AG10803 (cell line): ENCODE measurements at regions not wholly inside any gene's neighbourhood (a gene's known extent, or its start where the extent isn't known, plus 50 kb on each side); places are given as distances from the start of the nearest gene placed in this dataset.

Experiments
- DNase-seq: peaks from one replicate; pipeline ENCODE4 v3.0.0; 2010; ENCODE audit warnings: low read depth
- H3K4me3 ChIP-seq: 2 replicates; pipeline ENCODE4 v1.5.1; 2011; ENCODE audit warnings: mild to moderate bottlenecking, low read length, control low read depth
- TF ChIP-seq, protein P1 (sequence below): conservative IDR thresholded peaks from 2 replicates; pipeline ENCODE4 v1.5.1; 2011; ENCODE audit warnings: mild to moderate bottlenecking, low read length, control low read depth, inconsistent platforms

DNA sequence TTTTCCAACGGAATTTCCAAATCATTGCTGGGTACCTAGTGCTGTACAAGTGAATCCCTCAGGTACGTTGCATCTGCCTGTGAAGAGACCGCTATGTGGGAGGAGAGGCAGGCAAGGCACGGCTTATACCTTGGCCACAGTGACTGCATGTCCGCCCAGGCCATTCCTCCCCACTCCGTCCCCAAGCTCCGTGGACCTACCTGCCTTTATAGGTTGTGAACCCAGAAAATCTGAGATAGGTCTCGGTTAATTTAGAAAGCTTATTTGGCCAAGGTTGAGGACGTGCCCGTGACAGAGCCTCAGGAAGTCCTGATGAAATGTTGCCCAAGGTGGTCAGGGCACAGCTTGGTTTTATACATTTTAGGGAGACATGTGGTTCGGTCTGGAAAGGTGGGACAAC is 218.5 kb upstream of the TSHZ3 start:
- TF ChIP-seq, protein P1, sequence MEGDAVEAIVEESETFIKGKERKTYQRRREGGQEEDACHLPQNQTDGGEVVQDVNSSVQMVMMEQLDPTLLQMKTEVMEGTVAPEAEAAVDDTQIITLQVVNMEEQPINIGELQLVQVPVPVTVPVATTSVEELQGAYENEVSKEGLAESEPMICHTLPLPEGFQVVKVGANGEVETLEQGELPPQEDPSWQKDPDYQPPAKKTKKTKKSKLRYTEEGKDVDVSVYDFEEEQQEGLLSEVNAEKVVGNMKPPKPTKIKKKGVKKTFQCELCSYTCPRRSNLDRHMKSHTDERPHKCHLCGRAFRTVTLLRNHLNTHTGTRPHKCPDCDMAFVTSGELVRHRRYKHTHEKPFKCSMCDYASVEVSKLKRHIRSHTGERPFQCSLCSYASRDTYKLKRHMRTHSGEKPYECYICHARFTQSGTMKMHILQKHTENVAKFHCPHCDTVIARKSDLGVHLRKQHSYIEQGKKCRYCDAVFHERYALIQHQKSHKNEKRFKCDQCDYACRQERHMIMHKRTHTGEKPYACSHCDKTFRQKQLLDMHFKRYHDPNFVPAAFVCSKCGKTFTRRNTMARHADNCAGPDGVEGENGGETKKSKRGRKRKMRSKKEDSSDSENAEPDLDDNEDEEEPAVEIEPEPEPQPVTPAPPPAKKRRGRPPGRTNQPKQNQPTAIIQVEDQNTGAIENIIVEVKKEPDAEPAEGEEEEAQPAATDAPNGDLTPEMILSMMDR = no peak
- no peak overlapping the region for H3K4me3 ChIP-seq
- DNase-seq = no peak

DNA sequence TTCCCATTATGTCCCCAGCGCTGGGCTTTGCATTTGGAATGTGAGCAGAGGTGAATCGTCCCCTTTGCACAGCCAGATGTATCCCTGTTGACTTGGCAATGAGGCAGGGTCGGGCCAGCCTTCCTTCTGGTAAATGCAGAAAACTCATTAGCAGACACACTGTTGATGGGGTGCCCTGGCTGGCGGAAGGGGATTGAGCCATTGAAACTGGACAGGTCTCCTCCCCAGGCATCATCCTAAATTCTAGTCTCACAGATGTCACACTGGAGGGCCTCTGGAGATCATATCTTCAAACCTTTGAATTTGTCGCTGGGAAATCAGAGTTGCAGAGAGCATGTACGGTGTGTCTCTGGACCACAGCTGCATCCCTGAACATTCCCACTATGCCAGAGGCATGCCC is 219.5 kb upstream of the TSHZ3 start:
- H3K4me3 ChIP-seq = no peak overlapping the region
- TF ChIP-seq, protein P1 = no peak
- DNase-seq = no peak

DNA sequence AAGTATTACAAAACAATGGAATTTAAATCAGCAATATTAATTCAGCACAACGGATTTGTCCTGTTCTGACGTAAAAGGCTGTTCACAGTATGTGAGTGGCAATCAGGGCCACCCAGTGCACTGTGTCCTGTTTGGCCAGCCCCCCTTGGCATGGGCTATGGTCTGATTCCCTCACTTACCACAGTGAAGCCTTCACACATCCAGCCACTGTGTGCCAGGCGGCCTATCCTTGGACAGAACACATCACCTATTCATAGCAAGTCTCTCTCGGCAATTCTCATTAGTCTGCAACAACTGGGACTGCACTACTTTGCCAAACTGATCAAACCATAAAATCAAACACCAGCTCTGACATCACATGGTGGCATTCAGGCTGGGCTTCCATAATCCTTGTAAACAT is 221.5 kb upstream of the TSHZ3 start:
- no peak for DNase-seq
- H3K4me3 ChIP-seq = no peak overlapping the region
- TF ChIP-seq, protein P1 = no peak

DNA sequence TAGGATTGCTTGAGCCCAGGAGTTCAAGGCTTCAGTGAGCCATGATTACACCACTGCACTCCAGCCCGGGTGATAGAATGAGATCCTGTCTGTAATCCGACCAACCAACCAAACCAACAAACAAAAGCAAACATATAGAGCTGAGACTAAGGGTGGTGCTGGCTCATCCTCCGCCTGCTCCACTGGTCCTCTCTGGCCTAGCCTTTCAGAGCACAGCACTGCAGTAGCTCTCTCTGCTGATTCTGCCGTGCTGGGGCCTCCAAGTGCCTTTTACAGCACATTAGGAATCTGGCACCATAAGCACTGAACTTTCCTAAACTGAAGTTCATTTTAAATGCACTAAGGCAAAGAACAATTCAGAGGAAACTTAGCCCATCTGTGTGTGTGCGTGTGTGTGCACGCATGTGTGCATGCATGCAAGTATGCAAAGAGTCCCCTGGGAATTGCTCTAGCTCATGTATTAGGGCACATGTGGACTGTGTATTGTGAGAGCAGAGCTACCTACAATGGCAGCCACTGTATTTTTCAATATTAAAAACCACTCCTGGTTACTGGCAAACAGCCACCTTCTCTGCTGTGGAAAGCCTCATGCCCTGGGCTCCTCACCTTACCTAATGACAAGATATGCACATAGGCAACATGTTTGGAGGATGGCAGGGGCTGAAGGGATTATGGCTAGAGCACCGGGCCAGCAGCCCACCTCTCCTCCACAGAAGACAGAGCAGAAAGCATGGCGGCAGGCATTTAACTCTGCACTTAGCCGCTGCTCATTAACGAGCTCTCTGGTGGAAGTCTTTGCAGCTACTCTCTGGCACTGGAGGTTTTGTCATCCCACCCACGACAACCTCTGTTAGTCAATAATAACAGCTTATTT is 223.1 kb upstream of the TSHZ3 start:
- no peak for DNase-seq
- TF ChIP-seq, protein P1 = no peak
- no peak overlapping the region for H3K4me3 ChIP-seq

DNA sequence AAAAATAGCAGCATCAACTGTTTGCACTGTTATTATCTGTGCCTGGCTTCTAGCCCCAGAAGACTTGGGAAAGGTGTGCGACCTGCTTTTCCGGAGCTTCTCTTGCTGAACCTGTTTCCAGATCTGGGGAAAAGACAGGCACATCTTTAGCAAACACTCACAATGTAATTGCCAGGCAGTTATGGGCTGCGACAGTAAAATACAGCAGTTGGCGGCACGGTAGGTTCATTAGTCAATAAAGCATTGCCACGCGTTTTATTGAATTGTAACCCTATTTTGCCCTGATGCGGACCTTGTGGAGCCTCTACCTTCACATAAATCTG is 223.7 kb upstream of the TSHZ3 start:
- TF ChIP-seq, protein P1 = no peak
- H3K4me3 ChIP-seq = no peak overlapping the region
- DNase-seq = no peak

DNA sequence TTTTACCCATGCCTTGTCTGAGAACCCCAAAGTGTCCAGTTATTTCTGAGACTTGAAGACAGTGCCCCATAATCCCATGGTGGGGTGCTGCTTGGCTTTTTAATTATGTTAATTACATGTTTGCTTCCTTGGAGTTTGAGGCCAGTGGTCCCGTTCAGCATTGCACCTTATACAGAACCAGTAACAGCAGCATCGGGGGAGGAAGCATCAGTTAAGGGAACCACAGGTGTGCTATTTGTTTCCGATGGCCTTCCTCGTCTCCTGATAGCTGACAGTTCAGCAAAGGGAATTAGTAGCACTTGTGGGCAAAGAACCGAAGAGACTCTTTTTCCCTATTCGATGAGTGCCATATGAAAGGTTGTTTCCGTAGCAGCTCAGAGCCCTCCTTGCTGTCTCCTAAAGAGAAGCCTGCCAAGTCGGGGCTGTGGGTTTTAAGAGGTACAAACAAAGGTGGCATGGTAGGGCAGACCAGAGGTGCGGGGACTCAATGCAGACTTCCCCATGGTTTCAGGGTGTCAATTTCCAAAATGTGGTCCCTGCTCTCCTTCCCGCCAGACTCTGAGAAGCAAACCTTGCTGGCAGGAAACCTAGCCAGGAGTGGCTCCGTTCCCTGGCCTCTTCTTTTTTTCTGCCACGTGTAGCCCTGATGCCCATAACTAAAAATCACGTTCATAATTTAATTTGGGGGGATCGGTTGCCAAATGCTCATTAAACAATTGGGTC is 225.2 kb upstream of the TSHZ3 start:
- DNase-seq = no peak
- no peak overlapping the region for H3K4me3 ChIP-seq
- TF ChIP-seq, protein P1 = no peak

DNA sequence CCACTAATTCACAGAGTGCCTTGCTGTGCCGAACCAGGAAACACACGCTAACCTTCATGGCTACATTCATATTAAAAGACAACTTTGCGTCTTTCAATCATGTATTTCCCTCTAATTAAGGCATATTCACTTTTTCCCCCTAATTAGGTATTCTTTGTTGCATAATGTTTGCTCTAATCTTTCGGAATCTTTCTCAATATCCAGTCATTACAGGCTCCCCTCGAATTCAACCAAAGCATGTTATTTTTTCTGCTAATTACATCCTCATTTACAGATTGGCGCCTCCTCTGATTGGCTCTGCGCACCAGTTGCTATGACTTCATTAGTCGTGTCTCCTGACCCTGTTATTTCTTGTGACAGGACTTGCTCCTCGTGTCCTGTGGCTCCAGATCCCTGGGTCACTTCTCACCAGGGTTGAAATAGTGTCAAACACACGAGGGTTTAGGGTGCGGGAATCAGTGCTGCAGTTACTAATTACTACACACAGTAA is 226.7 kb upstream of the TSHZ3 start:
- TF ChIP-seq, protein P1 = no peak
- H3K4me3 ChIP-seq = no peak overlapping the region
- no peak for DNase-seq
